GM19467 (cell line): ENCODE measurements at regions not wholly inside any gene's neighbourhood (a gene's known extent, or its start where the extent isn't known, plus 50 kb on each side); places are given as distances from the start of the nearest gene placed in this dataset.

ENCODE experiments used
- ATAC-seq: cut with Tn5 transposase; IDR thresholded peaks from one replicate; pipeline ENCODE4 v1.9.1; 2021; ENCODE audit warnings: mild to moderate bottlenecking, moderate library complexity; ENCODE audit not compliant: unreplicated experiment

DNA sequence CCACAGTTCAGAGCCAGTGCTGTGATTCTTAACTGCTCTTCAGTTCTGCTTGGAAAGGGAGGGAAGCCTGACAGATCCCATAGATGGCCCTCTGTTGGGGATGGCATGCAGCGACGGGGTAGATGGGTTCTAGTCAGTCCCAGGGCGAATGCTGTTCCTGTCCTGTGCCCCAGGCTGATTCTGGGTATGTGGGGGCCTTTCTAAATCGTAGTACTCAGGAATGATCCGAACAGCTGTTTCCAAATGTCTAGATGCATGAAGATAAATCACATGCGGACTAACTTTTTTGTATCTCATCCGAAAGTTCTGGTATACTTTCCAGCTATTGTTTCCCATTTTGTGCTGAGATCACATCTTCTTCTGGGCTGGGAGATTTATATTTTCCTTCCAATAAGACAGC is 186.0 kb upstream of the MKI67 start:
- no peak for ATAC-seq

DNA sequence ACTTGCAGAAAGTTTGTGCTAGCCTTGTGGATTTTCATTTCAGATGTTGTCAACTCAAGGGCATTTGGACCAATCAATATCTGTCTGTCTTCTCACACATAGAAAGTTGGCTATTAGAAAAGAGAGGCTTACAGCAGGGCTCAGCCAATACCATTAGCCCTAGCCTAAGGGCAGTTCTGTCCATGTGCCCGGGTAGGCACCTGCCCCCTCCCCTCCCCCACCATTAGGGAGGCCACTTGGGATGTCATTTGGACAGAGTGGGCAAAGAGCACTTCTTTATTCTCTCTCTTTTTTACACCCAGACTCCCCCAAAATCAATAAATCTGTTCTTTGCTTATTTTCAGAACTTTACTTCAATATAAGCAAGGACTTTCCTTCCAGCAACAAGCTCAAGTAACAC is 188.5 kb upstream of the MKI67 start:
- ATAC-seq = no peak

DNA sequence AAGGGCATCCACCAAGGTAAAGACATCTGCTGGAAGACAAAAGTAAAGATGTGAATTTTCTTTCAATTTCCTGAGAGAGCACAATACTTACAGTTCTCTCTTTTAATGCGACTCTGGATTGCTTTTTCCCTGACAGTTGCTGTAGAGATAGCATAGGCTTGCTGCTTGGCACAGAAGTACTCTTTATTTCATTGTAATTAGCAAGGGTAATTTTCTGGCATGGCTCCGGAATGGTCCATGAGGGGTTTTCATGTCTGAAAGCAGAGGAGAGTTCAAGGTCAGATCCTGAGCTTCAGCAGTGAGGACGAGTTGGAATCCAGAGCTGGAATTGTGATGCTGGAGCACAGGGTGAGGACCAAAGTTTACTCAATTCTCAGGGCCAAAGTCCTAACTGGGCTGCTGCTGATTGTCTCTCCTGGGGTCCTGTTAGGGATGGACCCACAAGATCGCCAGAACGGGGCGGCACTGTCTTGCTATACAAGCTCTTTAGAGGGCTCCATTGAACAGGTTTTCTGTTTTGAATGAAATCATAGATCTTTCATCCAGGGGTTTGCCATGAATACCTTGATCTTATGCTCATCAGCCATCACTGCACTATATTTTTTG is 190.0 kb upstream of the MKI67 start:
- no peak for ATAC-seq

DNA sequence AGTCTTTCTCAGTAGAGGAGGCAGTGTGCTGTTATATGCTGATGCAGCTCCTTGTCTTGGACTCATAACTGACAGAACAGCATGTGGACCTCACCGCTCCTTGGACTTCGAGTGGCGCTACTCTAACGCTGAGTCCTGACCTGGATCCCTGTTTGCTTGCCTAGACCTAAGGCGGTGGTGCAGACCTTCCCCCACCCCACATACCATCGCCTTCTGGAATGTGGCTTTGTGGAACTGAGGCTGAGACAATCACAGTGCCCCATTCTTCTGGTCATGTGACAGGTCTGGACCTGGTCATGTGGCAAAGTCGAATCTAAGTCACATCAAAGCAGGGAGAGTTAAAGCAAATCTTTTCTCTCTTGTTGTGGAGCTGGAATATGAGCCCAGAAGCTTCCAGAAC is 190.7 kb upstream of the MKI67 start:
- no peak for ATAC-seq

DNA sequence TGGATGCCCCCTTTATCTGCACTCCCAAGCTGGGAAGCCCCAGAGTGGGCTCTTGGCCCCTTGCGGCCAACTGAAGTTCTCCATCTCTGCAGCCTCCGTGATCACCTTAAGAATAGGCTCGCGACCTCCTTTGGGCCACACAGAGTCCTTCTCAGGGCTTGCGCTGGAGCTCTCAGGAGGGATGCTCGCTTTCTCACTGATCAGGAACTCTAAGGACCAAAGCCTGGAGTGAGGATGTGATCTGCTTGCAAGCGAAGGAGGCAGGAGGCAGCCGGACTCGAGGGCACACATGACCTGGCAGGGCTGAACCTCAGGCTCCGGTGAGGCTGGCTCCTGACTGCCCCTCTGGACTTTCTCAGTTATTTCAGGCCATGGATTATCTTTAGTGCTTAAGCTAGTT is 192.1 kb upstream of the MKI67 start:
- ATAC-seq = no peak

GRCh38 chr10:128318913-128319312 is 192.7 kb upstream of the MKI67 start:
- ATAC-seq = no peak

GRCh38 chr10:128322106-128322505 is 195.9 kb upstream of the MKI67 start:
- no peak for ATAC-seq

GRCh38 chr10:128322950-128323349 is 196.7 kb upstream of the MKI67 start:
- no peak for ATAC-seq

DNA sequence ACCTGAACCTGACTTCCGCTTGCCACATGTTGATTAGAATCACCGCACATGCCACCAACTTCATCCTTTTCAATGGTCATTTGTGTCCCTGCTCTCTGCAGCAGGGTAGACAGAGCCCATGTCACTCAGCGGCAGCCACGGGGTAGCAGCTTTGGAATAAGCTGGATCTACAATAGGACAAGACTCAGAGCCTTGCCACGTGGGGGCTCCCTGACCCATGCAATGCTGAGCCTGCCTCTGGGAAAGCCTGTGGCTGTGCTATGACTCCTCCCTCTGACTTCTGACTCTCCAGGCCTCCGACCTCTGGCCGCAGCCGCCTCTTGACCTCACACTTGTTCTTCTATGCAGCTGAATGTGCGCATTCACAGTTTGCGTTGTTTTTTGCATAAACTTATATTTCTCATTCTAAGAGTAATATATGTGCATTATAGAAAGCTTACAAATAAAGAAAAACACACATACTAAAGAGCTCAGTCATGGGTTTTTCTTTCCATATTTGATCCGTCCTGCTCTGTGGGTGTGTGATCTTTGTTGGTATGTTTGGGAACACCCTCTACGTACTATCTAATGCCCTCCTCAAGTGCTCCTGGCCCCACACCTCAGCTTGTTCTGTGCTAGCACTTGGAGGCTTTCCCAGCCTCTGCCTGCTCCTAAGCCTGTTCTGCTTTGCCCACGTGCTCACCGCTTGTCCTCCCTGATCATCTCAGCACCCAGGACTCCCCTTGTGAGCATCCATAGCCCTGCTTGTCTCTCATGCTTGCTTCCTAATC is 198.0 kb upstream of the MKI67 start:
- no peak for ATAC-seq

GRCh38 chr10:128325788-128326187 is 199.6 kb upstream of the MKI67 start:
- no peak for ATAC-seq

DNA sequence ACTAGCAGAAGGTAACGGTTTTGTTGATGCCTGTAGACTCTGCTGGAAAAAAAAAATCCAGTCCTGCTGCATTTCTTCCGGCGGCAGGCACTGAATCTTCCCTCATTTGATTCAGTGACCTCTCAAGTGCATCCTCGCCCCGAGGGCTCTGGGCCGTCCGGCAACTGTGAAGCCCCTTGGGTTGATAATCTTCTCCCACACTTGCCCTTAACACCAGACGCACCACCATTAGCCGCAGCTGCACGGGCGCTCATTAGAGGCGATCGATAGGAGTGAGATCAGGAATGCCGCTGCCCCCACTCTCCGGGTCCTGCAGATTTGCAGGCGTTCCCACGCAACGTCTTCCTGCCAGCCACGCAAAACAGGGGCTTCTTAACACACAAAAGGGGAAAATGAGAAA is 200.0 kb upstream of the MKI67 start:
- no peak for ATAC-seq

- ATAC-seq = no peak
Measured at GRCh38 chr10:128326851-128327250, 200.6 kb upstream of the MKI67 start.

DNA sequence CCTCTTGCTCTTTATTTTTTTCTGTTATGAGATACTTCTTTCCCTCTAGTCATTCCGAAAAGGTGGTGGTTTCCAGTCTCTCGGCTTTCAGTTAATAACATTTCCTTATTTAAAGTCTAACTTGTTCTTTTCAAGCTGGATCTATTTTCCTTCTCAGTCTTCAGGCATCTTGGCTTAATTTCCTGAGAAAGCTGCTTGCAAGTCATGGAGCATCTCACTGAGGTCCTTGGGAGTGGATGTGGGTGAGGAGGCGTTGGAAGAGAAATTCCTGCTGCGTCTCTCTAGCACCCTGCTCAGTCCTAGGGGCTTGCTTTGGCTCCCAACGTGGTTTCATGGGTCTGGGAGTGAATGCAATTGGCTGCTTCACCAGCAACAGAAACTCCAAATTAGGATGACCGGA is 210.2 kb upstream of the MKI67 start:
- ATAC-seq = no peak

- no peak for ATAC-seq
Measured at GRCh38 chr10:128337860-128338378, 211.7 kb upstream of the MKI67 start.

- ATAC-seq = no peak
Measured at GRCh38 chr10:128338951-128339350, 212.7 kb upstream of the MKI67 start.

GRCh38 chr10:128339753-128340152 is 213.5 kb upstream of the MKI67 start:
- no peak for ATAC-seq

DNA sequence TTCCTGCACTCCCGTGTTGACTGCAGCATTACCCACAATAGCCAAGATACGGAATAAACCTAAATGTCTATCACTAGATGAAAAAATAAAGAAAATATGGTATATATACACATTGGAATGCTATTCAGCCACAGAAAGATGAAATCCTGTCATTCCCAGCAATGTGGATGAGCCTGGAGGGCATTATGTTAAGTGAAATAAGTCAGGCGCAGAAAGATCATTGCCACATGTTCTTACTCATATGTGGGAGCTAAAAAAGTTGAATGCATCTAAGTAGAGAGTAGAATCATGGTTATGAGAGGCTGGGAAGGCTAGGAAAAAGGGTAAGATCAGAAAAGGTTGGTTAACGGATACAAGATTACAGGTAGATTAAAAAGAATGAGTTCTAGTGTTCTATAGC is 219.1 kb upstream of the MKI67 start:
- ATAC-seq = no peak

- no peak for ATAC-seq
Measured at GRCh38 chr10:128360783-128361182, 234.6 kb upstream of the MKI67 start.

DNA sequence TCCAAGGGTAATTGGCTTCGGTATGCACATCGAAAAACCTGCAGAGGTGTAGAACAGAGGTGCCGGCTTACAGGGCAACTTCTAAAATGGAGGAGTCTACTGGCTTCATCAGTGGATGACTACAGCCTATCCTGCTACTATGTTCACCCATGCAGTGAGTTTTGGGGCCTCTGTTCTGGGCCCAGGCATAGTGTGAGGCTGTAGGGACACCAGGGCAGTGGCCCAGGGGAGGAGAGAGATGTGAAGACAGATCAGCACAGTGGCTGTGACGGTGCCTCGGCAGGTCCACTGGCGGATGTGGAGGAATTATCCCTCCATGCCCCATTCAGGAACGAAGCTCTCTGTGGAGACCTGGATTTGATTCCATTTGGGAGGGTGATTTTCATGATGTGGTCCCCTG is 235.3 kb upstream of the MKI67 start:
- ATAC-seq = no peak

- no peak for ATAC-seq
Measured at GRCh38 chr10:128362514-128362913, 236.3 kb upstream of the MKI67 start.

DNA sequence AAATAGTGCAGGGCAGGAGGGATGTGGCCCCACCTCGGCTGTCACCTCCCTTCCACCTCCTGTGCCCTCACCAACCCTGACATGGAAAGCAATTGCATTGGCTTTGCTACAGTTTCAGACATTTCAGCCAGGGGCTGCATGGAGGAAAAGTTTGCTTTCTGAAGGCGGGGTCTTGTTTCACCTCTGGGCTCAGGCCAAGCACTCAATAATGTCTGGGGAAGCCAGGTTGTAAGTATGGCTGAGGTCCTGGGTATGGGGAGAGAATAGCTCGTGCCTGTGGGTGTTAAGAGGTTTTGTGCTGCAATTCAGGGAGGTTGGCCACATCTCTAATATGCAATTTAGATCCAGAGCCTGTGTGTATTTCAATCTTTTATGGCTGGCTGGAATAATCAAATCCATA is 238.4 kb upstream of the MKI67 start:
- ATAC-seq = no peak

GRCh38 chr10:128365156-128365725 is 239.0 kb upstream of the MKI67 start:
- no peak for ATAC-seq
